Activated CD4-positive, alpha-beta T cell treated with anti-CD3 and anti-CD28 coated beads, Interleukin-2, amount 10 ng/mL, durations not matched to agents 7 days and 5 days (primary cell): ENCODE measurements at regions not wholly inside any gene's neighbourhood (a gene's known extent, or its start where the extent isn't known, plus 50 kb on each side); places are given as distances from the start of the nearest gene placed in this dataset.
"Not testable (repeated sequence)": the region's sequence is repeated elsewhere in the genome, so short reads cannot be mapped to it uniquely, and the experiment has no call there.

Experiments
- CTCF ChIA-PET: fragments of 350-600 bp; sonication (Branson Sonifier 250); formaldehyde crosslinking; loops from one replicate; lab custom pipeline; 2021; ENCODE audit warnings: antibody characterized with exemption; lab: Charles Lee
- POLR2A ChIA-PET: fragments of 350-600 bp; sonication (Branson Sonifier 250); formaldehyde crosslinking; loops from one replicate; lab custom pipeline; 2021; ENCODE audit warnings: antibody characterized with exemption; lab: Charles Lee
- DNase-seq: peaks from one replicate; pipeline ENCODE4 v3.0.0-alpha.2; 2020
- H3K27ac Mint-ChIP-seq: one replicate; pipeline ENCODE4 v1.8.0; 2021; ENCODE audit warnings: mild to moderate bottlenecking, moderate library complexity, mixed read lengths
- H3K27me3 Mint-ChIP-seq: one replicate; pipeline ENCODE4 v1.8.0; 2021; ENCODE audit warnings: mixed read lengths
- H3K36me3 Mint-ChIP-seq: one replicate; pipeline ENCODE4 v1.8.0; 2021; ENCODE audit warnings: low read depth, mixed read lengths
- H3K4me1 Mint-ChIP-seq: one replicate; pipeline ENCODE4 v1.8.0; 2021; ENCODE audit warnings: mixed read lengths
- H3K4me3 Mint-ChIP-seq: one replicate; pipeline ENCODE4 v1.8.0; 2021; ENCODE audit warnings: mild to moderate bottlenecking, moderate library complexity, mixed read lengths
- H3K9me3 Mint-ChIP-seq: one replicate; pipeline ENCODE4 v1.8.0; 2021; ENCODE audit warnings: mixed read lengths

DNA sequence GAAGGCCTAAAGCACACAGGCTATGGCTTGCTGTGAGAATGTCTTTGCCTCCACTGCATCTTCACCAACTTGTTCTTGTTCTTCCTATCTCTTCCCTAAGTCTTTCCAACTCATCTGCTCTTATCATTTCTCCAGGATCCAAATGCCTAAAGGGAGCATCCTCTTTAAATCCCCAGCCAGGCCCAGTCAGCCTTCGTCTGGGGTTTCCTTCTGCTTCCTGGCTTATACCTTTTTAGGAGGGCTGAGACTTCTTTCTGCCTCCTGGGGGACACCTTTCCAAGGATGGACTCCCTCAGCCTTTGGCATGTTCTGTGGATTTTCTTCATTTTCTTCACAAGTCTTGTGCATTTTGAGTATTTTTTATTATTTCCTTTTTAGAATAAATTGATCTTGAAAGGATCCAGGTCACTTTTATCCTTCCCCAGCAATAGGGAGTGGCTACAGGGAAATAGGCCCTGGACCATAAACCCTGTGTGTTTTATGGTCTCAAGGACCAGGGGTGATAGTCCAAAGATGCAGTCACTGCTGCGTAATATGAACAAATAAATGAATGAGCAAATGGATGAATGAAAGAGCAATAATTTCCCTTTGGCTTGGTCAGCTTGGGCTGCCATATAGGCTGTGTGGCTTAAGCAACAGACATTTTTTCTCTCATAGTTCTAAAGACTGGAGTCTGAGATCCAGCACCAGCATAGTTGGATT is 122.1 kb upstream of the LRIG1 start:
- Mint-ChIP-seq H3K27ac (no peak overlapping the region), H3K36me3 (no peaks in the 10 kb centered on the region), H3K9me3 (no peaks in the 10 kb centered on the region), H3K27me3 (no peaks in the 10 kb centered on the region), H3K4me1 (no peaks in the 10 kb centered on the region), H3K4me3 (no peak overlapping the region)
- ChIA-PET CTCF (no interaction called here), POLR2A (no interaction called here)
- no peak for DNase-seq

- ChIA-PET CTCF (no interaction called here), POLR2A (interaction anchor here (0.6 kb wide), 1 partner anchor 1327 kb away, joined by 4 read pairs; no protein-coding TSS in a partner anchor)
- H3K36me3 Mint-ChIP-seq = no peaks in the 10 kb centered on the region
- H3K4me1 Mint-ChIP-seq = no peaks in the 10 kb centered on the region
- no peak overlapping the region for H3K27ac Mint-ChIP-seq
- H3K4me3 Mint-ChIP-seq = no peak overlapping the region
- no peak for DNase-seq
- H3K9me3 Mint-ChIP-seq = no peaks in the 10 kb centered on the region
- H3K27me3 Mint-ChIP-seq = no peaks in the 10 kb centered on the region
These were observed 124.8 kb upstream of the LRIG1 start for GRCh38 chr3:66625505-66626216.

- no peak overlapping the region for H3K27ac Mint-ChIP-seq
- ChIA-PET POLR2A (no interaction called here), CTCF (no interaction called here)
- no peak for DNase-seq
- no peaks in the 10 kb centered on the region for H3K36me3 Mint-ChIP-seq
- no peaks in the 10 kb centered on the region for H3K27me3 Mint-ChIP-seq
- no peak overlapping the region for H3K4me3 Mint-ChIP-seq
- H3K4me1 Mint-ChIP-seq = no peaks in the 10 kb centered on the region
- H3K9me3 Mint-ChIP-seq = no peaks in the 10 kb centered on the region
These were observed 128.5 kb upstream of the LRIG1 start for GRCh38 chr3:66629150-66629981.

- Mint-ChIP-seq H3K36me3 (no peaks in the 10 kb centered on the region), H3K4me3 (no peak overlapping the region), H3K27me3 (no peaks in the 10 kb centered on the region), H3K9me3 (no peaks in the 10 kb centered on the region), H3K27ac (no peak overlapping the region), H3K4me1 (no peaks in the 10 kb centered on the region)
- ChIA-PET CTCF (no interaction called here), POLR2A (no interaction called here)
- DNase-seq = no peak
These were observed 129.2 kb upstream of the LRIG1 start for GRCh38 chr3:66629982-66630368.

DNA sequence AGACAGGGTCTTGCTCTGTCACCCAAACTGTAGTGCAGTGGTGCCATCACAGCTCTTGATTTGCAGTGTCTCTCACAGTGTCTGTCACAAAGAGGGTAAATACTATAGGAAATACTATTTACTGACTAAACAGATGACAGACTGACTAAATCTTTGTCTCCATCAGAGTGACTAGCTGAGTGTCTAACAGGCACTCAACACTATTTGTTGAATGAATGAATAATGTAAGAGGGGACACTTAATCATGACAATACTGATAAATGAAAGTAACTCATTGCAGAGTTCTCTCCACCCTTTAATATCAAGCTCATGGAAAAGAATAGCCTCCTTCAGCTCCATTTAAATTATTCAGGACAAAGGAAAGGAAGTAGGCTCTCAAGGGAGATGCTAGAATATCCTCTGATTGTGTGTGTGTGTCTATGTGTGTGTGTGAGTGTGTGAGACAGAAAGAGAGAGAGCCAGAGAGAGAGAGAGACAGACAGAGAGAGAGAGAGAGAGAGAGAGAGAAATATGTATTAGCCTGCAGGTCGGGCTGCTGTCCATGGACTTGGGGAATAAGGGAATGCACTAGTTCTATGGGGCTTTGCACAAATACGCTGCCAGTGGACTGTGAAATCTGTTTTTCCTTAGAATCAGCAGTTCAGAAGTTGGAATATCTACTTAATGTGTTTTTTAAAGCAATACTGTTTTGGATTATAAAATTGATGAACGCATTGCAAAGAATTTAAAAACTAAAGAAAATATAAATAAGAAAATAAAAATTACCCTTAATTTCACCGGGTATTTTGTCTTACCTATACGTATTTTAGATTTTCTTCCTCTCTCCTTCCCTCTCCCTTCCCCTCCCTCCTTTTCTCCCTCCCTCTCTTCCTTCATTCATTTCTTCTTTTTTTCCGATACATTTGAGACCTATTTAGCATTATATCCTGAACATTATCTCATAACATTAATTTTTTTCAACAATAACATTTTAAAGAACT is 132.9 kb upstream of the LRIG1 start:
- H3K4me1 Mint-ChIP-seq = peaks cover 5% of the 10 kb centered on the region
- no peak overlapping the region for H3K27ac Mint-ChIP-seq
- DNase-seq = no peak
- H3K9me3 Mint-ChIP-seq = no peaks in the 10 kb centered on the region
- POLR2A ChIA-PET = no interaction called here
- H3K36me3 Mint-ChIP-seq = no peaks in the 10 kb centered on the region
- CTCF ChIA-PET = interaction anchor here (1.0 to 1.1 kb wide), 2 partner anchors 45 to 226 kb away, joined by 3 read pairs; no protein-coding TSS in a partner anchor
- H3K4me3 Mint-ChIP-seq = no peak overlapping the region
- H3K27me3 Mint-ChIP-seq = no peaks in the 10 kb centered on the region

- no peak overlapping the region for H3K4me3 Mint-ChIP-seq
- peaks cover 6% of the 10 kb centered on the region for H3K4me1 Mint-ChIP-seq
- no peaks in the 10 kb centered on the region for H3K9me3 Mint-ChIP-seq
- POLR2A ChIA-PET = interaction anchor here (0.6 kb wide), 1 partner anchor 21 kb away, joined by 3 read pairs; no protein-coding TSS in a partner anchor
- CTCF ChIA-PET = no interaction called here
- no peak for DNase-seq
- no peaks in the 10 kb centered on the region for H3K36me3 Mint-ChIP-seq
- peaks cover 2% of the 10 kb centered on the region for H3K27me3 Mint-ChIP-seq
- no peak overlapping the region for H3K27ac Mint-ChIP-seq
These were observed 137.9 kb upstream of the LRIG1 start for GRCh38 chr3:66638717-66639116.

GRCh38 chr3:66639809-66640356 is 139.1 kb upstream of the LRIG1 start:
- Mint-ChIP-seq H3K27ac (no peak overlapping the region), H3K9me3 (no peaks in the 10 kb centered on the region), H3K27me3 (peaks cover 2% of the 10 kb centered on the region), H3K4me3 (no peak overlapping the region), H3K4me1 (peaks cover 6% of the 10 kb centered on the region), H3K36me3 (no peaks in the 10 kb centered on the region)
- ChIA-PET POLR2A (no interaction called here), CTCF (no interaction called here)
- no peak for DNase-seq

GRCh38 chr3:66642019-66642418 is 141.2 kb upstream of the LRIG1 start:
- CTCF ChIA-PET = no interaction called here
- POLR2A ChIA-PET = no interaction called here
- no peak overlapping the region for H3K4me3 Mint-ChIP-seq

DNA sequence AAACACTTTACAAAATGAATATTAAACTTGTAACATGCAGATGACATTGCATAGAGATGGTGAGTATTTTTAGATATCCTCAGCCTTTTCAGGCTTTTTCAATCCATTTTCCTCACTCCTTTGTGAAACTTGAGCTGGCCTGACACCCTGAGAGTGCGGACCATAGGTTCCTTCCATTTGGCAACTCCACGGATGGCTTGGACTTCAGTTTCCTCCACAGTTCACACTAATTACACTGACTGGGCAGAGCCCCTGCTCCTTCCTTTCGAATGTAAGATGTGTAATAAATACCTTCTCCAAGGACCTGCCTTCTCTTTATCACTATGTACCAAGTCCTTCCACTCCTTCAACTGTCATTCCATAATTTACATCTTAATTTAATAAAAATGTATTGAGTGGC is 141.7 kb upstream of the LRIG1 start:
- no peak overlapping the region for H3K4me3 Mint-ChIP-seq
- CTCF ChIA-PET = no interaction called here

More at GRCh38 chr3:66642019-66642418, 141.2 kb upstream of the LRIG1 start:
- no peak for DNase-seq
- no peaks in the 10 kb centered on the region for H3K36me3 Mint-ChIP-seq
- H3K27ac Mint-ChIP-seq = no peak overlapping the region
- peaks cover 2% of the 10 kb centered on the region for H3K27me3 Mint-ChIP-seq
- H3K9me3 Mint-ChIP-seq = no peaks in the 10 kb centered on the region
- peaks cover 6% of the 10 kb centered on the region for H3K4me1 Mint-ChIP-seq

GRCh38 chr3:66644549-66644948 is 143.7 kb upstream of the LRIG1 start:
- Mint-ChIP-seq H3K9me3 (no peaks in the 10 kb centered on the region), H3K27me3 (peaks cover 2% of the 10 kb centered on the region), H3K4me1 (no peaks in the 10 kb centered on the region), H3K4me3 (no peak overlapping the region), H3K27ac (no peak overlapping the region), H3K36me3 (no peaks in the 10 kb centered on the region)
- CTCF ChIA-PET = interaction anchor here (0.7 to 0.8 kb wide), 2 partner anchors 10 to 19 kb away, joined by 3 read pairs; no protein-coding TSS in a partner anchor
- no peak for DNase-seq
- POLR2A ChIA-PET = no interaction called here

More for the DNA sequence above, 141.7 kb upstream of the LRIG1 start:
- peaks cover 2% of the 10 kb centered on the region for H3K27me3 Mint-ChIP-seq
- POLR2A ChIA-PET = no interaction called here
- no peaks in the 10 kb centered on the region for H3K9me3 Mint-ChIP-seq
- H3K27ac Mint-ChIP-seq = no peak overlapping the region
- no peaks in the 10 kb centered on the region for H3K36me3 Mint-ChIP-seq
- peaks cover 6% of the 10 kb centered on the region for H3K4me1 Mint-ChIP-seq
- no peak for DNase-seq

- H3K27me3 Mint-ChIP-seq = no peaks in the 10 kb centered on the region
- H3K27ac Mint-ChIP-seq = no peak overlapping the region
- H3K9me3 Mint-ChIP-seq = no peaks in the 10 kb centered on the region
- H3K36me3 Mint-ChIP-seq = no peaks in the 10 kb centered on the region
- CTCF ChIA-PET = no interaction called here
- no peak for DNase-seq
- H3K4me3 Mint-ChIP-seq = no peak overlapping the region
- H3K4me1 Mint-ChIP-seq = no peaks in the 10 kb centered on the region
- POLR2A ChIA-PET = no interaction called here
These were observed 148.2 kb upstream of the LRIG1 start for GRCh38 chr3:66648975-66649374.

DNA sequence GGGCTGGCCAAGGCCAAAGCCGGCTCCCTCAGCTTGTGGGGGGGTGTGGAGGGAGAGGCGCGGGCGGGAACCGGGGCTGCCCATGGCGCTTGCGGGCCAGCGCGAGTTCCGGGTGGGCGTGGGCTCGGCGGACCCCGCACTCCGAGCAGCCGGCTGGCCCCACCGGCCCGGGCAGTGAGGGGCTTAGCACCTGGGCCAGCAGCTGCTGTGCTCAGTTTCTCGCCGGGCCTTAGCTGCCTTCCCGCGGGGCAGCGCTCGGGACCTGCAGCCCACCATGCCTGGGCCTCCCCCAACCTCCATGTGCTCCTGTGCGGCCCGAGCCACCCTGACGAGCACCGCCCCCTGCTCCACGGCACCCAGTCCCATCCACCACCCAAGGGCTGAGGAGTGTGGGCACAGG is 150.7 kb upstream of the LRIG1 start:
- POLR2A ChIA-PET, H3K27me3 Mint-ChIP-seq, H3K27ac Mint-ChIP-seq, DNase-seq, H3K4me1 Mint-ChIP-seq, CTCF ChIA-PET, H3K9me3 Mint-ChIP-seq, H3K4me3 Mint-ChIP-seq, H3K36me3 Mint-ChIP-seq: not testable (repeated sequence)
